K562 (cell line): ENCODE measurements at regions not wholly inside any gene's neighbourhood (a gene's known extent, or its start where the extent isn't known, plus 50 kb on each side); places are given as distances from the start of the nearest gene placed in this dataset.

Experiments used
- ATAC-seq: fragments of 200-7000 bp; cut with Tn5 transposase; 3 replicates; pipeline ENCODE4 v1.9.1; 2020; ENCODE audit warnings: moderate library complexity
- BruUV-seq: library from RNA; stranded (reverse); fragments of 400-500 nt; replicated peaks from 2 replicates; lab custom pipeline; 2021; lab: Mats Ljungman, UMichigan
- CTCF ChIA-PET: fragments of 300-600 bp; formaldehyde crosslinking; extraction: SDS; loops from one replicate; lab custom pipeline; 2021; ENCODE audit warnings: low intra/inter-chr PET ratio; lab: Yijun Ruan, JAX
- POLR2A ChIA-PET: fragments of 300-600, 350-650 bp; sonication (Branson Sonifier 250); formaldehyde crosslinking; extraction: SDS; loops from one replicate; lab custom pipeline; 2021; ENCODE audit warnings: antibody characterized with exemption, inconsistent platforms; lab: Yijun Ruan, JAX
- DNase-seq, 4 experiments: peaks; one replicate each; pipeline versions ENCODE4 v3.0.0 to v3.0.0-alpha.2; 2011 to 2018; ENCODE audit warnings: low spot score in 3 of 4, mixed read lengths in 3 of 4; ENCODE audit errors: extremely low read depth in 1 of 4
- FAIRE-seq: peaks from 2 replicates; lab custom pipeline; 2011; peaks lifted over from hg19 to GRCh38; lab: Jason Lieb, UNC
- H2AFZ ChIP-seq: 2 replicates; pipeline ENCODE4 v1.6.0; 2011; ENCODE audit warnings: low read depth, low read length, control low read depth, inconsistent platforms
- H3K27ac ChIP-seq: fragments of 200-600 bp; 3 replicates; pipeline ENCODE4 v1.8.0; 2011; ENCODE audit warnings: low read depth, mild to moderate bottlenecking, control low read depth, inconsistent platforms, low read length, moderate library complexity, mixed read lengths; ENCODE audit errors: extremely low read depth
- H3K27me3 ChIP-seq, 2 experiments: fragments of 300-600 bp in 1 of 2; 2 replicates in 1 of 2; 3 replicates in 1 of 2; pipeline versions ENCODE4 v1.6.0 to v1.8.0; 2011; ENCODE audit warnings: inconsistent platforms in 2 of 2, low read length in 2 of 2, mild to moderate bottlenecking in 1 of 2, mixed read lengths in 1 of 2, moderate library complexity in 1 of 2; ENCODE audit not compliant: control insufficient read depth in 2 of 2, insufficient read depth in 2 of 2
- H3K36me3 ChIP-seq: fragments of 300-600 bp; 3 replicates; pipeline ENCODE4 v1.8.0; 2011; ENCODE audit warnings: mild to moderate bottlenecking, low read length, inconsistent platforms; ENCODE audit not compliant: control insufficient read depth, insufficient read depth
- H3K4me1 ChIP-seq, 2 experiments: fragments of 200-600 bp in 1 of 2; replicated peaks in 1 of 2; 2 replicates in 1 of 2; 3 replicates in 1 of 2; pipeline versions ENCODE4 v1.5.1 to v1.8.0; 2011; ENCODE audit warnings: inconsistent platforms in 2 of 2, low read length in 2 of 2, mild to moderate bottlenecking in 1 of 2, mixed read lengths in 1 of 2, moderate library complexity in 1 of 2; ENCODE audit not compliant: control insufficient read depth in 2 of 2, insufficient read depth in 2 of 2
- H3K4me2 ChIP-seq: 2 replicates; pipeline ENCODE4 v1.6.1; 2011; ENCODE audit warnings: low read length, control low read depth, inconsistent platforms, mixed read lengths; ENCODE audit not compliant: insufficient read depth
- H3K4me3 ChIP-seq: fragments of 200-600 bp; sonication (generic), shearing (Covaris generic); 2 replicates; pipeline ENCODE4 v1.5.1; 2016; ENCODE audit warnings: control low read depth, inconsistent platforms
- H3K79me2 ChIP-seq: fragments of 200-600 bp; 3 replicates; pipeline ENCODE4 v1.8.0; 2011; ENCODE audit warnings: low read length, inconsistent platforms; ENCODE audit not compliant: control insufficient read depth, insufficient read depth
- H3K9ac ChIP-seq, 2 experiments: 2 replicates each; pipeline versions ENCODE4 v1.6.0 to v1.6.1; 2011; ENCODE audit warnings: low read depth in 2 of 2, low read length in 2 of 2, control low read depth in 1 of 2, inconsistent platforms in 1 of 2, mild to moderate bottlenecking in 1 of 2, mixed read lengths in 1 of 2; ENCODE audit not compliant: insufficient read depth in 1 of 2
- H3K9me1 ChIP-seq: one replicate; pipeline ENCODE4 v1.6.0; 2011; ENCODE audit warnings: inconsistent platforms, mild to moderate bottlenecking, low read length, moderate library complexity; ENCODE audit not compliant: control insufficient read depth, insufficient read depth
- H3K9me3 ChIP-seq: replicated peaks from 2 replicates; pipeline ENCODE4 v1.5.1; 2011; ENCODE audit warnings: low read depth, low read length, inconsistent platforms; ENCODE audit not compliant: control insufficient read depth, insufficient read depth
- H4K20me1 ChIP-seq: replicated peaks from 2 replicates; pipeline ENCODE4 v1.6.1; 2011; ENCODE audit warnings: low read length, inconsistent platforms, mixed read lengths; ENCODE audit not compliant: control insufficient read depth, insufficient read depth
- ATF7 ChIP-seq: fragments of 450-650 bp; IDR thresholded peaks from 2 replicates; pipeline ENCODE4 v1.7.1; 2014; ENCODE audit warnings: mild to moderate bottlenecking, moderate library complexity
- CBX1 ChIP-seq: sonication (generic); IDR thresholded peaks from 2 replicates; pipeline ENCODE4 v1.6.1; 2016; ENCODE audit warnings: antibody characterized with exemption, low read depth, mild to moderate bottlenecking
- MTF1 ChIP-seq: fragments of 250-450 bp; sonication (Bioruptor Pico); IDR thresholded peaks from 2 replicates; pipeline ENCODE4 v1.9.0; 2021; ENCODE audit warnings: moderate library complexity, mild to moderate bottlenecking, inconsistent platforms, borderline replicate concordance
- PCBP2 ChIP-seq: fragments of 200-400 bp; formaldehyde crosslinking; IDR thresholded peaks from 2 replicates; pipeline ENCODE4 v1.6.1; 2018; ENCODE audit warnings: low read length, low read depth, mild to moderate bottlenecking, moderate library complexity; ENCODE audit not compliant: poor library complexity, severe bottlenecking
- STAT5B ChIP-seq: fragments of 250-450 bp; sonication (Bioruptor Pico); IDR thresholded peaks from 2 replicates; pipeline ENCODE4 v1.8.0; 2021; ENCODE audit warnings: mild to moderate bottlenecking, inconsistent platforms
- ZNF133 ChIP-seq: fragments of 250-450 bp; sonication (Bioruptor Pico); IDR thresholded peaks from 2 replicates; pipeline ENCODE4 v1.4.0; 2020; ENCODE audit warnings: mild to moderate bottlenecking
- WGBS: fragments of 100-300 bp; shearing (Covaris generic); methylation state at CpG from one replicate; pipeline ENCODE4 v1.1.6; 2016; ENCODE audit warnings: low coverage, mixed read lengths; ENCODE audit not compliant: insufficient coverage; ENCODE audit errors: missing lambda C conversion rate; 5-methylcytosine and 5-hydroxymethylcytosine counted together
- in situ Hi-C: fragments of 300-500 bp; cut with MboI; formaldehyde crosslinking; loops from 4 replicates; pipeline ENCODE4 v1.15.0; 2018; ENCODE audit warnings: inconsistent platforms, mixed read lengths
- intact Hi-C: fragments of 100-400 bp; cut with micrococcal nuclease; formaldehyde crosslinking; loops from 2 replicates; pipeline ENCODE4 v1.14.2; 2022
- TF ChIP-seq, protein P1 (sequence below): sonication (generic); formaldehyde crosslinking; IDR thresholded peaks from 2 replicates; pipeline ENCODE4 v1.8.0; 2022; ENCODE audit warnings: missing genetic modification reagents, mild to moderate bottlenecking, moderate library complexity, borderline replicate concordance
- TF ChIP-seq, protein P2 (sequence below), 2 experiments: fragments of 450-650 bp; conservative IDR thresholded peaks; 2 replicates each; pipeline ENCODE4 v1.6.1; 2017; ENCODE audit warnings: mild to moderate bottlenecking in 2 of 2, moderate library complexity in 2 of 2
- TF ChIP-seq, protein P3 (sequence below): sonication (generic); formaldehyde crosslinking; IDR thresholded peaks from 2 replicates; pipeline ENCODE4 v1.8.1; 2022; ENCODE audit warnings: missing genetic modification reagents
- TF ChIP-seq, protein P4 (sequence below): fragments of 250-450 bp; sonication (Bioruptor Pico); IDR thresholded peaks from 2 replicates; pipeline ENCODE4 v1.4.0; 2020; ENCODE audit warnings: mild to moderate bottlenecking
- TF ChIP-seq, protein P5 (sequence below), 2 experiments: fragments of 150-350 bp in 1 of 2; IDR thresholded peaks; 2 replicates each; pipeline ENCODE4 v1.6.1; 2012 to 2016; ENCODE audit warnings: low read depth in 2 of 2, low read length in 2 of 2, mild to moderate bottlenecking in 1 of 2, moderate library complexity in 1 of 2
- TF ChIP-seq, protein P6 (sequence below): sonication (generic); formaldehyde crosslinking; IDR thresholded peaks from 2 replicates; pipeline ENCODE4 v1.9.0; 2022; ENCODE audit warnings: mild to moderate bottlenecking, missing genetic modification reagents

DNA sequence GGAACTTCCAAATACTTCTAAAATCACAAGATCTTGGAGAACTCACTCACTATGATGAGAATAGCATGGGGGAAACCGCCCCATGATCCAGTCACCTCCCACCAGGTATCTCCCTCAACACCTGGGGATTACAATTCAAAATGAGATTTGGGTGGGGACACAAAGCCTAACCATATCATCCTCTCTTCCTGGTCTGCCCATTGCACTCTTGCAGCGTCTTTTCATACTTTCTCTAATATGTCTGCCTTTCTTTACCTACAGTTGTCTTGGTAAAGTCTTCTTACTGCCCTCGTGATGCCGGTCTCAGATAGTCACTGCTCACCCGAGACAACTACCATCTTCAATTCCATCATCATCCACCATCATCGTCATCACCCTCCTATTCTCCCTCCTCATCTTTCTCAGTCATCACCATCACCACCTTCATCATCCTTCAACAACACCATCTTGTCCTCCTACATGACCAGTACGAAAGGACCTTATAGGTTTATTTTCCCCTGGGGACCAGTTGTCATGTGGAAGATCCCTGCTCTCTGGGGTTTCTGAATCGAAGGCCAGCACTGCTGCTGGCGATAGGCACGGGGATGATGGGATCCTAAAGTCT is 58.5 kb upstream of the CASZ1 start:
- no peak overlapping the region for H2AFZ ChIP-seq
- CTCF ChIA-PET = no interaction called here
- no peak overlapping the region for H3K9ac ChIP-seq
- no peak overlapping the region for H3K4me2 ChIP-seq
- under 1% methylated on average over 10 of the region's 10 CpGs for WGBS
- no peaks in the 10 kb centered on the region for H3K9me1 ChIP-seq
- peaks cover 33 to 72% of the 10 kb centered on the region in 2 experiments for H3K27me3 ChIP-seq
- no TSS peak for BruUV-seq
- peaks cover 6% of the 10 kb centered on the region; the same call in 1 of the 2 replicates for H4K20me1 ChIP-seq
- no peak overlapping the region for H3K27ac ChIP-seq
- intact Hi-C loops (no loop called here), in situ Hi-C loops (no loop called here)
- FAIRE-seq (no peak), ATAC-seq (no peak), DNase-seq (no peak)
- no peaks in the 10 kb centered on the region for H3K9me3 ChIP-seq
- H3K36me3 ChIP-seq = no peaks in the 10 kb centered on the region
- H3K4me1 ChIP-seq = peaks cover 0 to 5% of the 10 kb centered on the region in 2 experiments; a peak in 1 of 5 replicates
- POLR2A ChIA-PET = interaction anchor here (0.6 to 0.9 kb wide), 2 partner anchors 11 to 56 kb away, joined by 3 read pairs; no protein-coding TSS in a partner anchor
- H3K79me2 ChIP-seq = no peaks in the 10 kb centered on the region
- no peak overlapping the region for H3K4me3 ChIP-seq
- TF ChIP-seq ATF7 (no peak), MTF1 (CRISPR knock-in tag) (no peak), ZNF133 (no peak), CBX1 (no peak), STAT5B (CRISPR knock-in tag) (no peak), PCBP2 (no peak)
- TF ChIP-seq, protein P1, sequence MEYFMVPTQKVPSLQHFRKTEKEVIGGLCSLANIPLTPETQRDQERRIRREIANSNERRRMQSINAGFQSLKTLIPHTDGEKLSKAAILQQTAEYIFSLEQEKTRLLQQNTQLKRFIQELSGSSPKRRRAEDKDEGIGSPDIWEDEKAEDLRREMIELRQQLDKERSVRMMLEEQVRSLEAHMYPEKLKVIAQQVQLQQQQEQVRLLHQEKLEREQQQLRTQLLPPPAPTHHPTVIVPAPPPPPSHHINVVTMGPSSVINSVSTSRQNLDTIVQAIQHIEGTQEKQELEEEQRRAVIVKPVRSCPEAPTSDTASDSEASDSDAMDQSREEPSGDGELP (CRISPR knock-in tag) = no peak
- TF ChIP-seq, protein P2, sequence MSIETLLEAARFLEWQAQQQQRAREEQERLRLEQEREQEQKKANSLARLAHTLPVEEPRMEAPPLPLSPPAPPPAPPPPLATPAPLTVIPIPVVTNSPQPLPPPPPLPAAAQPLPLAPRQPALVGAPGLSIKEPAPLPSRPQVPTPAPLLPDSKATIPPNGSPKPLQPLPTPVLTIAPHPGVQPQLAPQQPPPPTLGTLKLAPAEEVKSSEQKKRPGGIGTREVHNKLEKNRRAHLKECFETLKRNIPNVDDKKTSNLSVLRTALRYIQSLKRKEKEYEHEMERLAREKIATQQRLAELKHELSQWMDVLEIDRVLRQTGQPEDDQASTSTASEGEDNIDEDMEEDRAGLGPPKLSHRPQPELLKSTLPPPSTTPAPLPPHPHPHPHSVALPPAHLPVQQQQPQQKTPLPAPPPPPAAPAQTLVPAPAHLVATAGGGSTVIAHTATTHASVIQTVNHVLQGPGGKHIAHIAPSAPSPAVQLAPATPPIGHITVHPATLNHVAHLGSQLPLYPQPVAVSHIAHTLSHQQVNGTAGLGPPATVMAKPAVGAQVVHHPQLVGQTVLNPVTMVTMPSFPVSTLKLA (conservative IDR thresholded peaks at IDR 0.05) = no peak
- TF ChIP-seq, protein P3, sequence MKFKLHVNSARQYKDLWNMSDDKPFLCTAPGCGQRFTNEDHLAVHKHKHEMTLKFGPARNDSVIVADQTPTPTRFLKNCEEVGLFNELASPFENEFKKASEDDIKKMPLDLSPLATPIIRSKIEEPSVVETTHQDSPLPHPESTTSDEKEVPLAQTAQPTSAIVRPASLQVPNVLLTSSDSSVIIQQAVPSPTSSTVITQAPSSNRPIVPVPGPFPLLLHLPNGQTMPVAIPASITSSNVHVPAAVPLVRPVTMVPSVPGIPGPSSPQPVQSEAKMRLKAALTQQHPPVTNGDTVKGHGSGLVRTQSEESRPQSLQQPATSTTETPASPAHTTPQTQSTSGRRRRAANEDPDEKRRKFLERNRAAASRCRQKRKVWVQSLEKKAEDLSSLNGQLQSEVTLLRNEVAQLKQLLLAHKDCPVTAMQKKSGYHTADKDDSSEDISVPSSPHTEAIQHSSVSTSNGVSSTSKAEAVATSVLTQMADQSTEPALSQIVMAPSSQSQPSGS = no peak
- TF ChIP-seq, protein P4, sequence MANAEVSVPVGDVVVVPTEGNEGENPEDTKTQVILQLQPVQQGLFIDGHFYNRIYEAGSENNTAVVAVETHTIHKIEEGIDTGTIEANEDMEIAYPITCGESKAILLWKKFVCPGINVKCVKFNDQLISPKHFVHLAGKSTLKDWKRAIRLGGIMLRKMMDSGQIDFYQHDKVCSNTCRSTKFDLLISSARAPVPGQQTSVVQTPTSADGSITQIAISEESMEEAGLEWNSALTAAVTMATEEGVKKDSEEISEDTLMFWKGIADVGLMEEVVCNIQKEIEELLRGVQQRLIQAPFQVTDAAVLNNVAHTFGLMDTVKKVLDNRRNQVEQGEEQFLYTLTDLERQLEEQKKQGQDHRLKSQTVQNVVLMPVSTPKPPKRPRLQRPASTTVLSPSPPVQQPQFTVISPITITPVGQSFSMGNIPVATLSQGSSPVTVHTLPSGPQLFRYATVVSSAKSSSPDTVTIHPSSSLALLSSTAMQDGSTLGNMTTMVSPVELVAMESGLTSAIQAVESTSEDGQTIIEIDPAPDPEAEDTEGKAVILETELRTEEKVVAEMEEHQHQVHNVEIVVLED (CRISPR knock-in tag) = no peak
- TF ChIP-seq, protein P5, sequence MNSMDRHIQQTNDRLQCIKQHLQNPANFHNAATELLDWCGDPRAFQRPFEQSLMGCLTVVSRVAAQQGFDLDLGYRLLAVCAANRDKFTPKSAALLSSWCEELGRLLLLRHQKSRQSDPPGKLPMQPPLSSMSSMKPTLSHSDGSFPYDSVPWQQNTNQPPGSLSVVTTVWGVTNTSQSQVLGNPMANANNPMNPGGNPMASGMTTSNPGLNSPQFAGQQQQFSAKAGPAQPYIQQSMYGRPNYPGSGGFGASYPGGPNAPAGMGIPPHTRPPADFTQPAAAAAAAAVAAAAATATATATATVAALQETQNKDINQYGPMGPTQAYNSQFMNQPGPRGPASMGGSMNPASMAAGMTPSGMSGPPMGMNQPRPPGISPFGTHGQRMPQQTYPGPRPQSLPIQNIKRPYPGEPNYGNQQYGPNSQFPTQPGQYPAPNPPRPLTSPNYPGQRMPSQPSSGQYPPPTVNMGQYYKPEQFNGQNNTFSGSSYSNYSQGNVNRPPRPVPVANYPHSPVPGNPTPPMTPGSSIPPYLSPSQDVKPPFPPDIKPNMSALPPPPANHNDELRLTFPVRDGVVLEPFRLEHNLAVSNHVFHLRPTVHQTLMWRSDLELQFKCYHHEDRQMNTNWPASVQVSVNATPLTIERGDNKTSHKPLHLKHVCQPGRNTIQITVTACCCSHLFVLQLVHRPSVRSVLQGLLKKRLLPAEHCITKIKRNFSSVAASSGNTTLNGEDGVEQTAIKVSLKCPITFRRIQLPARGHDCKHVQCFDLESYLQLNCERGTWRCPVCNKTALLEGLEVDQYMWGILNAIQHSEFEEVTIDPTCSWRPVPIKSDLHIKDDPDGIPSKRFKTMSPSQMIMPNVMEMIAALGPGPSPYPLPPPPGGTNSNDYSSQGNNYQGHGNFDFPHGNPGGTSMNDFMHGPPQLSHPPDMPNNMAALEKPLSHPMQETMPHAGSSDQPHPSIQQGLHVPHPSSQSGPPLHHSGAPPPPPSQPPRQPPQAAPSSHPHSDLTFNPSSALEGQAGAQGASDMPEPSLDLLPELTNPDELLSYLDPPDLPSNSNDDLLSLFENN (IDR thresholded peaks at IDR 0.05; ENCODE audit: low read depth in 2 of 2, low read length in 2 of 2) = no peak
- TF ChIP-seq, protein P6, sequence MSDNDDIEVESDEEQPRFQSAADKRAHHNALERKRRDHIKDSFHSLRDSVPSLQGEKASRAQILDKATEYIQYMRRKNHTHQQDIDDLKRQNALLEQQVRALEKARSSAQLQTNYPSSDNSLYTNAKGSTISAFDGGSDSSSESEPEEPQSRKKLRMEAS = no peak
